Body of pancreas (tissue), 4 donors: ENCODE measurements at regions not wholly inside any gene's neighbourhood (a gene's known extent, or its start where the extent isn't known, plus 50 kb on each side); places are given as distances from the start of the nearest gene placed in this dataset.

Source experiments
- ATAC-seq: fragments of 150-250 bp; one replicate; pipeline ENCODE4 v1.9.1; 2016
- DNase-seq, 4 donors: peaks; one replicate each; pipeline ENCODE4 v3.0.0-alpha.2; 2019
- H3K27ac ChIP-seq, 4 donors: fragments of 200-600 bp; sonication (generic); 1 replicate in 3 of 4; 2 replicates in 1 of 4; pipeline versions ENCODE4 v1.5.1 to v1.6.1; 2016 to 2019; ENCODE audit warnings: mild to moderate bottlenecking in 1 of 4, mixed read lengths in 1 of 4, moderate library complexity in 1 of 4
- H3K27me3 ChIP-seq, 2 donors: fragments of 200-600 bp; sonication (generic); one replicate each; pipeline ENCODE4 v1.6.0; 2016; ENCODE audit warnings: mild to moderate bottlenecking in 1 of 2
- H3K36me3 ChIP-seq, 2 donors: fragments of 200-600 bp; sonication (generic); replicated peaks in 1 of 2; 2 replicates each; pipeline ENCODE4 v1.5.1; 2016; ENCODE audit warnings: low read depth in 2 of 2; ENCODE audit not compliant: insufficient read depth in 1 of 2
- H3K4me1 ChIP-seq: fragments of 200-600 bp; sonication (generic); one replicate; pipeline ENCODE4 v1.6.0; 2016
- H3K4me3 ChIP-seq, 2 donors: fragments of 200-600 bp; sonication (generic); 1 replicate in 1 of 2; 2 replicates in 1 of 2; pipeline ENCODE4 v1.5.1; 2016 to 2019
- H3K9me3 ChIP-seq, 3 donors: fragments of 200-600 bp; sonication (generic); 1 replicate in 2 of 3; 2 replicates in 1 of 3; pipeline ENCODE4 v1.5.1; 2016
- CTCF ChIP-seq, 7 experiments: fragments of 450-650 bp in 4 of 7; fragments of 200-600 bp in 3 of 7; sonication (generic) in 3 of 7; IDR thresholded peaks; one replicate each; pipeline ENCODE4 v1.5.1; 2016 to 2019; ENCODE audit warnings: antibody characterized with exemption in 7 of 7
- POLR2A ChIP-seq, 3 donors: fragments of 450-650 bp; IDR thresholded peaks; one replicate each; pipeline ENCODE4 v1.6.1; 2016; ENCODE audit warnings: antibody characterized with exemption in 3 of 3, mild to moderate bottlenecking in 2 of 3
- WGBS, 2 donors: methylation state at CpG; one replicate each; pipeline ENCODE4 v1.1.5; 2017; 5-methylcytosine and 5-hydroxymethylcytosine counted together
- intact Hi-C: fragments of 100-400 bp; cut with DNase I; formaldehyde crosslinking; loops from one replicate; pipeline ENCODE4 v1.15.1; 2023

- no peaks in the 10 kb centered on the region for H3K27me3 ChIP-seq
- no peaks in the 10 kb centered on the region for H3K36me3 ChIP-seq
- ATAC-seq (no peak), DNase-seq (no peak)
- no peak overlapping the region for H3K27ac ChIP-seq
- H3K4me3 ChIP-seq: no peak overlapping the region
- TF ChIP-seq POLR2A (IDR thresholded peaks at IDR 0.05) (no peak), CTCF (IDR thresholded peaks at IDR 0.05) (no peak)
- H3K4me1 ChIP-seq: no peaks in the 10 kb centered on the region
- intact Hi-C loops: loop anchor here (10.0 kb wide), 1 partner anchor 794 kb away; the partner anchor contains the start of gene KLF4
- H3K9me3 ChIP-seq: no peaks in the 10 kb centered on the region
Measured at GRCh38 chr9:108278341-108278740, 577.4 kb downstream of the ACTL7B start.

- DNase-seq: no peak
- TF ChIP-seq CTCF (IDR thresholded peaks at IDR 0.05) (no peak), POLR2A (IDR thresholded peaks at IDR 0.05) (no peak)
- intact Hi-C loops: loop anchor here (10.0 kb wide), 1 partner anchor 792 kb away; the partner anchor contains the start of gene KLF4
Measured at GRCh38 chr9:108277216-108277615, 578.6 kb downstream of the ACTL7B start.

GRCh38 chr9:108275906-108276305, 579.9 kb downstream of the ACTL7B start:
- H3K4me3 ChIP-seq: no peak overlapping the region
- TF ChIP-seq CTCF (IDR thresholded peaks at IDR 0.05) (no peak), POLR2A (IDR thresholded peaks at IDR 0.05) (no peak)
- no peak for DNase-seq
- H3K27ac ChIP-seq: no peak overlapping the region
- peaks cover 16% of the 10 kb centered on the region for H3K4me1 ChIP-seq
- intact Hi-C loops: loop anchor here (10.0 kb wide), 1 partner anchor 791 kb away; the partner anchor contains the start of gene KLF4
- H3K9me3 ChIP-seq: no peaks in the 10 kb centered on the region
- ATAC-seq: no peak
- no peaks in the 10 kb centered on the region for H3K27me3 ChIP-seq
- WGBS, 2 donors: 70 to 85% methylated on average over 2 of the region's 2 CpGs
- H3K36me3 ChIP-seq: no peaks in the 10 kb centered on the region

More at GRCh38 chr9:108277216-108277615, 578.6 kb downstream of the ACTL7B start:
- ATAC-seq: no peak
- Histone ChIP-seq H3K9me3 (no peaks in the 10 kb centered on the region), H3K4me3 (no peak overlapping the region), H3K27me3 (no peaks in the 10 kb centered on the region), H3K27ac (no peak overlapping the region), H3K4me1 (peaks cover 6% of the 10 kb centered on the region), H3K36me3 (no peaks in the 10 kb centered on the region)

- Histone ChIP-seq H3K36me3 (no peaks in the 10 kb centered on the region), H3K4me3 (no peak overlapping the region), H3K9me3 (no peaks in the 10 kb centered on the region), H3K27ac (no peak overlapping the region), H3K27me3 (no peaks in the 10 kb centered on the region), H3K4me1 (peaks cover 16% of the 10 kb centered on the region)
- TF ChIP-seq POLR2A (IDR thresholded peaks at IDR 0.05) (no peak), CTCF (IDR thresholded peaks at IDR 0.05) (no peak)
- DNase-seq (no peak), ATAC-seq (no peak)
- 76 to 77% methylated on average over 5 of the region's 5 CpGs for WGBS, 2 donors
- intact Hi-C loops: loop anchor here (10.0 kb wide), 1 partner anchor 790 kb away; the partner anchor contains the start of gene KLF4
Measured at GRCh38 chr9:108274971-108275370, 580.8 kb downstream of the ACTL7B start.

GRCh38 chr9:108273988-108274387, 581.8 kb downstream of the ACTL7B start:
- intact Hi-C loops: loop anchor here (10.0 kb wide), 1 partner anchor 789 kb away; the partner anchor contains the start of gene KLF4
- H3K9me3 ChIP-seq: no peaks in the 10 kb centered on the region
- TF ChIP-seq POLR2A (IDR thresholded peaks at IDR 0.05) (no peak), CTCF (IDR thresholded peaks at IDR 0.05) (no peak)

More at GRCh38 chr9:108273988-108274387, 581.8 kb downstream of the ACTL7B start:
- ATAC-seq (no peak), DNase-seq (no peak)
- no peak overlapping the region for H3K27ac ChIP-seq
- peaks cover 16% of the 10 kb centered on the region for H3K4me1 ChIP-seq
- WGBS, 2 donors: 85 to 89% methylated on average over 2 of the region's 2 CpGs
- H3K27me3 ChIP-seq: no peaks in the 10 kb centered on the region
- no peak overlapping the region for H3K4me3 ChIP-seq
- no peaks in the 10 kb centered on the region for H3K36me3 ChIP-seq
